ENCODE measurements at regions not wholly inside any gene's neighbourhood (a gene's known extent, or its start where the extent isn't known, plus 50 kb on each side); places are given as distances from the start of the nearest gene placed in this dataset.
A peak's percentile ranks its signal among the peaks of the same experiment; 100 is the strongest.

GRCh38 chr15:31230630-31231485 lies 95.8 kb upstream of the KLF13 start:
- DNase-seq (ENCODE audit: low read depth in 1 of 2, low spot score in 2 of 2), result no peak
- Histone ChIP-seq H3K4me1 (replicated peaks) (peaks cover 2% of the 10 kb centered on the region; the same call in 1 of the 2 replicates), H3K27me3 (replicated peaks) (no peaks in the 10 kb centered on the region), H3K4me3 (no peak overlapping the region), H3K36me3 (no peaks in the 10 kb centered on the region), H3K9me3 (replicated peaks) (0 out of 2 replicates have a peak, but pooled peaks cover 4% of the 10 kb centered on the region), H3K27ac (no peak overlapping the region)

GRCh38 chr15:31234815-31235214 lies 91.8 kb upstream of the KLF13 start:
- no peak overlapping the region for H3K27ac ChIP-seq
- no peak overlapping the region for H3K4me3 ChIP-seq
- H3K36me3 ChIP-seq, result no peaks in the 10 kb centered on the region
- peaks cover 13% of the 10 kb centered on the region for H3K4me1 ChIP-seq (replicated peaks)
- no peak for DNase-seq (ENCODE audit: low read depth in 1 of 2, low spot score in 2 of 2)
- no peaks in the 10 kb centered on the region for H3K27me3 ChIP-seq (replicated peaks)
- no peaks in the 10 kb centered on the region for H3K9me3 ChIP-seq (replicated peaks)

- no peak for DNase-seq (ENCODE audit: low read depth in 1 of 2, low spot score in 2 of 2)
- H3K9me3 ChIP-seq (replicated peaks), result no peaks in the 10 kb centered on the region
- no peak overlapping the region for H3K4me3 ChIP-seq
- H3K27me3 ChIP-seq (replicated peaks), result no peaks in the 10 kb centered on the region
- H3K36me3 ChIP-seq, result no peaks in the 10 kb centered on the region
- peaks cover 13% of the 10 kb centered on the region for H3K4me1 ChIP-seq (replicated peaks)
- no peak overlapping the region for H3K27ac ChIP-seq
Observed at GRCh38 chr15:31235311-31236183, 91.1 kb upstream of the KLF13 start.

- DNase-seq (ENCODE audit: low read depth in 1 of 2, low spot score in 2 of 2), result peak; percentile 75 to 87
- peaks cover 13% of the 10 kb centered on the region for H3K4me1 ChIP-seq (replicated peaks)
- H3K27me3 ChIP-seq (replicated peaks), result no peaks in the 10 kb centered on the region
- no peaks in the 10 kb centered on the region for H3K36me3 ChIP-seq
- H3K9me3 ChIP-seq (replicated peaks), result no peaks in the 10 kb centered on the region
- H3K4me3 ChIP-seq, result no peak overlapping the region
- H3K27ac ChIP-seq, result 0 out of 2 replicates have a peak overlapping the region, but pooled peaks have one; percentile 5
Observed at GRCh38 chr15:31236184-31237042, 90.2 kb upstream of the KLF13 start.

GRCh38 chr15:31237043-31237324 lies 89.7 kb upstream of the KLF13 start:
- H3K36me3 ChIP-seq, result no peaks in the 10 kb centered on the region
- no peak for DNase-seq (ENCODE audit: low read depth in 1 of 2, low spot score in 2 of 2)
- H3K4me1 ChIP-seq (replicated peaks), result peaks cover 13% of the 10 kb centered on the region
- H3K27me3 ChIP-seq (replicated peaks), result no peaks in the 10 kb centered on the region
- no peak overlapping the region for H3K4me3 ChIP-seq
- H3K9me3 ChIP-seq (replicated peaks), result no peaks in the 10 kb centered on the region
- H3K27ac ChIP-seq, result no peak overlapping the region

- Histone ChIP-seq H3K9me3 (replicated peaks) (no peaks in the 10 kb centered on the region), H3K4me1 (replicated peaks) (peaks cover 13% of the 10 kb centered on the region), H3K27ac (no peak overlapping the region), H3K4me3 (no peak overlapping the region), H3K36me3 (no peaks in the 10 kb centered on the region), H3K27me3 (replicated peaks) (no peaks in the 10 kb centered on the region; the same call in 1 of the 2 replicates)
- no peak for DNase-seq (ENCODE audit: low read depth in 1 of 2, low spot score in 2 of 2)
Observed at GRCh38 chr15:31238906-31239305, 87.7 kb upstream of the KLF13 start.

- no peaks in the 10 kb centered on the region for H3K36me3 ChIP-seq
Observed at GRCh38 chr15:31239409-31239808, 87.2 kb upstream of the KLF13 start.

GRCh38 chr15:31241888-31242522 lies 84.6 kb upstream of the KLF13 start:
- no peak overlapping the region for H3K4me3 ChIP-seq
- H3K4me1 ChIP-seq (replicated peaks), result no peaks in the 10 kb centered on the region; the same call in 1 of the 2 replicates
- no peak for DNase-seq (ENCODE audit: low read depth in 1 of 2, low spot score in 2 of 2)
- no peaks in the 10 kb centered on the region for H3K36me3 ChIP-seq
- H3K27me3 ChIP-seq (replicated peaks), result no peaks in the 10 kb centered on the region; the same call in 1 of the 2 replicates
- no peak overlapping the region for H3K27ac ChIP-seq
- no peaks in the 10 kb centered on the region for H3K9me3 ChIP-seq (replicated peaks)

More at GRCh38 chr15:31239409-31239808, 87.2 kb upstream of the KLF13 start:
- no peak overlapping the region for H3K27ac ChIP-seq
- H3K4me1 ChIP-seq (replicated peaks), result peaks cover 13% of the 10 kb centered on the region
- H3K27me3 ChIP-seq (replicated peaks), result no peaks in the 10 kb centered on the region; the same call in 1 of the 2 replicates
- DNase-seq (ENCODE audit: low read depth in 1 of 2, low spot score in 2 of 2), result no peak
- H3K4me3 ChIP-seq, result no peak overlapping the region
- H3K9me3 ChIP-seq (replicated peaks), result no peaks in the 10 kb centered on the region

- H3K9me3 ChIP-seq (replicated peaks), result no peaks in the 10 kb centered on the region
- DNase-seq (ENCODE audit: low read depth in 1 of 2, low spot score in 2 of 2), result no peak
- no peak overlapping the region for H3K27ac ChIP-seq
- H3K36me3 ChIP-seq, result no peaks in the 10 kb centered on the region
- no peak overlapping the region for H3K4me3 ChIP-seq
- no peaks in the 10 kb centered on the region; the same call in 1 of the 2 replicates for H3K27me3 ChIP-seq (replicated peaks)
- H3K4me1 ChIP-seq (replicated peaks), result no peaks in the 10 kb centered on the region
Observed at GRCh38 chr15:31243895-31244294, 82.7 kb upstream of the KLF13 start.

GRCh38 chr15:31245135-31245689 lies 81.4 kb upstream of the KLF13 start:
- no peaks in the 10 kb centered on the region for H3K36me3 ChIP-seq
- DNase-seq (ENCODE audit: low read depth in 1 of 2, low spot score in 2 of 2), result no peak
- H3K4me3 ChIP-seq, result no peak overlapping the region
- no peaks in the 10 kb centered on the region; the same call in 1 of the 2 replicates for H3K27me3 ChIP-seq (replicated peaks)
- H3K27ac ChIP-seq, result no peak overlapping the region
- no peaks in the 10 kb centered on the region for H3K9me3 ChIP-seq (replicated peaks)
- no peaks in the 10 kb centered on the region for H3K4me1 ChIP-seq (replicated peaks)

- Histone ChIP-seq H3K27ac (no peak overlapping the region), H3K27me3 (replicated peaks) (no peaks in the 10 kb centered on the region; the same call in 1 of the 2 replicates), H3K36me3 (no peaks in the 10 kb centered on the region), H3K9me3 (replicated peaks) (no peaks in the 10 kb centered on the region), H3K4me3 (no peak overlapping the region), H3K4me1 (replicated peaks) (no peaks in the 10 kb centered on the region)
- no peak for DNase-seq (ENCODE audit: low read depth in 1 of 2, low spot score in 2 of 2)
Observed at GRCh38 chr15:31245756-31246155, 80.9 kb upstream of the KLF13 start.

- Histone ChIP-seq H3K4me1 (replicated peaks) (no peaks in the 10 kb centered on the region), H3K27ac (no peak overlapping the region), H3K9me3 (replicated peaks) (no peaks in the 10 kb centered on the region), H3K36me3 (no peaks in the 10 kb centered on the region), H3K27me3 (replicated peaks) (no peaks in the 10 kb centered on the region; the same call in 1 of the 2 replicates), H3K4me3 (no peak overlapping the region)
- no peak for DNase-seq (ENCODE audit: low read depth in 1 of 2, low spot score in 2 of 2)
Observed at GRCh38 chr15:31247404-31247803, 79.2 kb upstream of the KLF13 start.

GRCh38 chr15:31248263-31248662 lies 78.4 kb upstream of the KLF13 start:
- Histone ChIP-seq H3K4me1 (replicated peaks) (no peaks in the 10 kb centered on the region), H3K36me3 (no peaks in the 10 kb centered on the region), H3K27ac (no peak overlapping the region), H3K9me3 (replicated peaks) (no peaks in the 10 kb centered on the region), H3K27me3 (replicated peaks) (peaks cover 2% of the 10 kb centered on the region; the same call in 1 of the 2 replicates), H3K4me3 (no peak overlapping the region)
- no peak for DNase-seq (ENCODE audit: low read depth in 1 of 2, low spot score in 2 of 2)

Measured in SJSA1 (cell line).